ENCODE measurements at regions not wholly inside any gene's neighbourhood (a gene's known extent, or its start where the extent isn't known, plus 50 kb on each side); places are given as distances from the start of the nearest gene placed in this dataset.
"Not testable (repeated sequence)": the region's sequence is repeated elsewhere in the genome, so short reads cannot be mapped to it uniquely, and the experiment has no call there.

DNA sequence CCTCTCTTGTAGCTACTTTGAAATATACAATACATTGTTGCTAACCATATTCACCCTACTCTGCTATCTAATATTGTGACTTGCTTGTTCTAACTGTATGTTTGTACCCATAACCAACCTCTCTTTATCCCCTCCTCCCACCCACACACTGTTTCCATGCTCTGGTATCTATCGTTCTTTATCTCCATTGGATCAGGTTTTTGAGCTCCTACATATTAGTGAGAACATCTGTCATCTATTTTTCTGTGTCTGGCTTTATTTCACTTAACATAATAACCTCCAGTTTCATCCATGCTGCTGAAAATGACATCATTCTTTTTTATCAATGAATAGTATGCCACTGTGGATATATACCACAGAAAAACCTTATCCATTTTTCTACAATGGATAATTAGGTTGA, 1230.1 kb downstream of the PLA2G4A start:
- DNase-seq (no peak), ATAC-seq (no peak)

DNA sequence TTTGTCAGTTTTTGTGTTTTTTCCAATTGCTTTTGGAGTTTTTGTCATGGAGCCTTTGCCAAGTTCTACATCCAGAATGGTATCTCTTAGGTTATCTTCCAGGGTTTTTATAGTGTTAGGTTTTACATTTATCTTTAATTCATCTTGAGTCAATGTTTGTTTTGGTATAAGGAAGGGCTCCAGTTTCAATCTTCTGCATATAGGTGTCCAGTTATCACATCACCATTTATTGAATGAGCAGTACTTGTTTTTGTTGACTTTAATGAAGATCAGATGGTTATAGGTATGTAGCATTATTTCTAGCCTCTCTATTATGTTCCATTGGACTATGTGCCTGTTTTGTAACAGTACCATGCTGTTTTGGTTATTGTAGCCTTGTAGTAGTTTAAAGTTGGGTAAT, 1233.1 kb downstream of the PLA2G4A start:
- DNase-seq (no peak), ATAC-seq (no peak)

DNA sequence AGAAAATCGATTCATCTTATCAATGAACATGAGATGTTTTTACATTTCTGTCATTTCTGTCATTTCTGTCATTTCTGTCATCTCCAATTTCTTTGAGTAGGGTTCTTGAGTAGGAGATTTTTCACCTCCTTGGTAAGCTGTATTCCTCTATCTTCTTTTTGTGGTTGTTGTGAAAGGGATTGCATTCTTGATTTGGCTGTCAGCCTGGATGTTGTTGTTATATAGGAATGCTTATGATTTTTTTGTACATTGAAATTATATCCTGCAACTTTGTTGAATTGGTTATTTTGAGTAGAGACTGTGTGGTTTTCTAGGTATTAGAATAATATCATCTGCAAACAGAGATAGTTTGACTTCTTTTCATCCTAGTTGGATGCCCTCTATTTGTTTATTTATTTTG, 1233.7 kb downstream of the PLA2G4A start:
- DNase-seq (no peak), ATAC-seq (no peak)

DNA sequence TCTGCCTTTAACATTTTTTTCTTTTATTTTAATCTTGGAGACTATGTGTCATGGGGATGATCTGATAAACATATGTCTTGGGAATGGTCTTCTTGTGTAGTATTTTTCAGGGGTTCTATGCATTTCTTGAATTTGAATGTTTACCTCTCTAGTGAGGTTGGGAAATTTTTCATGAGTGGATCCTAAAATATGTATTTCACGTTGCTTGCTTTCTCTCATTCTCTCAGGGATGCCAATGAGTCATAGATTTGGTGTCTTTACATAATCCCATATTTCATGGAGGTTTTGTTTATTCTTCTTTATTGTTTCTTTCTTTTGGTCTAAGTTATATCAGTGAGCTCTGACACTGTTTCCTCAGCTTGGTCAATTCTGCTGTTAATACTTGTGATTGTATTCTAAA, 1237.2 kb downstream of the PLA2G4A start:
- no peak for DNase-seq
- ATAC-seq: no peak

DNA sequence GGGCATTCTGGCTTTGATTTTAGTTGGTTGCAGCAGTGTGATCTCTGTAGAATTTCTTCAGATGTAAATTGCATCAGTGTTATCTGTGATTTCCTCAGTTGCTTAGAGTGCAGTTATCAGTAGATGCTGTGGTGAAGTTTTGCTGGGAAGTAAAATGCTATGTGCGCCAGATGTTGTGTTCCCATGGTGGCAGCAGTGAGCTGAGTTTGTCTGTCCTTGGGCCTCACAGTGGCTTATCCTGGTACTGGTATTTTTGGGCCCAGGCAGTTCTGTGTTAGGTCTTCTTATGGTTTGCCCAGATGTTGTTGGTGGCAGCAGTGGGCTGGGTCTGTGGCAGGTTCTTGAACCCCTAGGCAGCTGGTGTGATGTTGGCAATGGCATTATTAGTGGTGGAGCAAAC, 1242.1 kb downstream of the PLA2G4A start:
- DNase-seq: no peak
- no peak for ATAC-seq

DNA sequence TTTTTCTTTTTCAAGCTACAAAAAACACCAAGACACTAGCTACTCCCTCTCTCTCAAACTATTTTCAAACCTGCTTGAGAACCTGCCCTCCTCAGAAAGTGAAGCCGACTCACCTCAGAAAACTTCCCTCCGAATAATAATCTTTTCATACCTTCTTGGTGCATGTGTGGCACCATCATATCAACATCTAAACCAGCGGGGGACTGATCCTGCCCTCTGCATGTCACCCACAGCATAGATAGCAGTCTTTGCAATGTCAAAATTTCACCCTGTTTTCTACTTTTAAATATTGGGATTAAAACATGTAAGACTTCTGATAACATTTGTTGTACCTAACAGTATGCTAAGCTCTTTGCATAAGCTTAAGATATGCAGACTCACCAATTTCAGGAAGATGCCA, 1260.3 kb downstream of the PLA2G4A start:
- no peak for ATAC-seq

DNA sequence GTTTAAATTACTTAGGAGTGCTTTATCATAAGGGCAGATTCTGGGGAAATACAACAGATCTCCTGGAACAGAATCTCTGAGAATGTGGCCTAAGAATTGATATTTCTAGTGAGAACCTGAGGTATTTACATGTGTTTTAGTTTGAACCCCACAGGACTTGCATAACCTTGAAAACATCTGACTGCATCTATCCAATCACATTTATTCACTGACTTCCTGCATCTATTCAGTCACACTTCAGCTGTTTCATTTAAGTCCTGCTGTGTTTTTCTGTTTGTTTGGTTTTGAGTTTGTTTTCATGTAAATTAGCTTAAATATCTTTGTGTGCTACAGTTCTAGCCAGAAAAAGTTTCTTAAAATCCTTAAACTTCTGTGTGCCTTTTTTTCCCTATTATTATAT, 1260.7 kb downstream of the PLA2G4A start:
- ATAC-seq (no peak), DNase-seq (no peak)

More for the DNA sequence above, 1260.3 kb downstream of the PLA2G4A start:
- no peak for DNase-seq

DNA sequence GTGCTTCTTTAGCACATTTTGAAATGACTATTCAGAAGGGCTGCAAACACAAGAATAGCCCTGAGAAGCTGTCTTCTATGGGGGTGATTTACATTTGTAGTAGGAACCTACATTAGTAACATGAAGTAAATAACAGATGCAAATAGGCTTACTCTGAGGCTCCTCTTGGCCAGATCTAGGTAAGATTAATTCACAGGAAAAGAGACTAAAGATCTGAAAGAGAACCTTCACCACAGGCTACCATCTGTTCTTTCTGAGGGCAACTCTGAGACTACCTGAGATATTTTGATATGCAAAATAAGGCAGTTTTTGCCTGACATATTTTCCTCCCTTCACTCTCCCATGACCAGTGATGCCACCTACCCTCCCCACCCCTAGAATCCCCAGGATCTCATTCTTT, 1267.8 kb downstream of the PLA2G4A start:
- no peak for DNase-seq
- ATAC-seq: no peak

DNA sequence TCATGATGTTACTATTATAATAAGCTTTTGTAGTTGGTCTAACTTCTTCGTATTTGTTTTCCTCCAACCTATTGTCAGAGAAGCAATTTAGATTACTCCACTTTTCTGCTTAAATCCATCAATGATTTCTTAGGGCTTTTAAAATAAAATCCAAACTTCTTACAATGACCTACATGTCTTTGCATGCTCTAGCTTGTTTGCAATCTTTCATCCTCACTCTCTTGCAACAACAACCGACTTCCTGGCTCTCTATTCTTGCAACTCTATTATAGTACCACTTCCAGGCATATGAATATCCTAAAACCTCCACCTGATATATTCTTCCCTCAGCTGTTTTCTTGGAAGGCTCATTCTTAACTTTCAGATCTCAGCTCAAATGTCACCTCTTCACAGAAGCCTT, 1288.7 kb downstream of the PLA2G4A start:
- ATAC-seq (no peak), DNase-seq (no peak)

DNA sequence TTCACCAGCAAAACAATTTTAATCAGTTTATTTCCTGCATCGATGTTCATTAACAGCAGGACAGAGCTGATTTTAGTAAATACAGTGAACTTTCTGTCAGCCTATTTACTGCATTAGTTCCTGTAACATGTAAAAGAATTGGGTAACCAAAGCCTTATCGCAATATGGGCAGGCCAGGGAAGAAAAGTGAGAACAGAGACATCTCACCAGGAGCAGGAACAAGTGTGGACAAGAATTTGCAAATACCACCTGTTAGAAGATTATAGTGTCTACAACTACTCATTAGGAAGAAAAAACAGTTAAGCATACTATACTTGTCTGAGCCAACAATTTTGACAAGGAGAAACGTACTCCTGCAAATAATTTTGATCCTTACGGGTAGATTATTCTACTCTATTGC, 1293.9 kb downstream of the PLA2G4A start:
- no peak for DNase-seq
- no peak for ATAC-seq

DNA sequence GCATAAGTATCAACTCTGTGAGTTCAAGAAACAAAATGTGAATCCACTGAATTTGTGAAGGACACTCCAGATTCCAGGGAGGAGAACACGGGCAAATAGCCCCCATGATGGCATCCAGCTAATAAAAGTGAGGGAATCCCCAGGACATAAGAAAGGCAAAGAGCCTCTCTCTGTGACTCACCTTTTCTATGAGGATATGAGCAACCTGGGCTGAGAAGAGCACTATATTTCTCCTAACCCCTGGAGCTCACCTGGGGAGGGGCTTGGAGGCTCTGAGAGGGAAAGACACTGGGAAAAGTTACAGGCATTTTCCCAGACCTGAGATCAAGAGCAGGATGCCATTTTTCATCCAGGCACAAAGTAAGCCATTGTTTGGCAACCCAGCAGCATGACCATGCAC, 1298.8 kb downstream of the PLA2G4A start:
- ATAC-seq: no peak
- no peak for DNase-seq

DNA sequence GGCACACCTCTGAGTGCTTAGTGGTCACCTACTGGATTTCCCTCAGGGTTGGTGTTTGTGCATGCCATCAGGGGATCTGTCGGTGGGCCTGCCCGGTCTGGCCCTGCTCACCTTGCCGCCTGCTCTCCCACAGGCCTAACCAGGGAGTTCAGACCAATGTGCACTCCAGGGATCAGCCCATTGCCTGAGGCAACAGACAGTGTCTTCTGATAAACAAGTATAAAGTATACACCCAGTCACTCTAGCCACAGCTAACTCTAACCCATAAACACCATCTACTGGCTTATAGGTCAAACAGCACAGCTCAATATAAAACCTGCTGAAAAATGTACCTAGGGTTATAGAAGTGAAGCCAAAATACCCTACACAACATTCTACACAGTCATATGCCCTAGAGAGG, 1300.0 kb downstream of the PLA2G4A start:
- no peak for ATAC-seq
- DNase-seq: no peak

DNA sequence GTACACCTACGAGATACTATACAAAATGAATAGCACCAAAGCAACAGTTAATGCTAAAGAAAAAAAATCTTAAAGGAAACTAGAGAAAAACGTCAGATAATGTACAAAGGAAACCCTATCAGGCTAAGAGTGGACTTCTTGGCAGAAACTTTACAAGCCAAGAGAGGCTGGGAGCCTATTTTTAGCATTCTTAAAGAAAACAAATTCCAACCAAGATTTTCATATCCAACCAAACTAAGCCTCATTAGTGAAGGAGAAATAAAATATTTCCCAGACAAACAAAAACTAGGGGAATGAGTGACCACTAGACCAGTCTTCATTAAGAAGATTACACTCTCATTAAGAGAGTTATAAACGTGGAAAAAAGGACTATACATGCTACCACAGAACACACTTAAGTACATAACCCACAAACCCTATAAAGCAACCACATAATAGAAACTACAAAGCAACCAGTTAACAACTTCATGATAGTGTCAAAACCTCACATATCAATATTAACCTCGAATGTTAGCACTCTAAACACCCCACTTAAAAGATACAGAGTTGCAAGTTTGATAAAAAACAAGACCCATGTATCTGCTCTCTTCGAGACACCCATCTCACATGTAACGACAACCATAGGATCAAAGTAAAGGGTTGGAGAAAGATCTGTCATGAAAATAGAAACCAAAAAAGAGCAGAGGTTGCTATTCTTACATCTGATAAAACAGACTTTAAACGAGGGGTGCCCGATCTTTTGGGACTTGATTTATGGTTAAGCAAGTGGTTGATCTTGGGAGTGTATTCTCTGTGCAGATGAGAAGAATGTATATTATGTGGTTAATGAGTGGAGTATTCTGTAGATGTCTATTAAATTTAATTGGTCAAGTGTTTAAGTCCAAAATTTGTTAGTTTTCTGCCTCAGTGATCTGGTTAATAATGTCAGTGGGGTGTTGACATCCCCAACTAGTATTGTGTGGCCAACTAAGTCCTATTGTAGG, 1301.4 kb downstream of the PLA2G4A start:
- no peak for ATAC-seq
- DNase-seq: no peak

DNA sequence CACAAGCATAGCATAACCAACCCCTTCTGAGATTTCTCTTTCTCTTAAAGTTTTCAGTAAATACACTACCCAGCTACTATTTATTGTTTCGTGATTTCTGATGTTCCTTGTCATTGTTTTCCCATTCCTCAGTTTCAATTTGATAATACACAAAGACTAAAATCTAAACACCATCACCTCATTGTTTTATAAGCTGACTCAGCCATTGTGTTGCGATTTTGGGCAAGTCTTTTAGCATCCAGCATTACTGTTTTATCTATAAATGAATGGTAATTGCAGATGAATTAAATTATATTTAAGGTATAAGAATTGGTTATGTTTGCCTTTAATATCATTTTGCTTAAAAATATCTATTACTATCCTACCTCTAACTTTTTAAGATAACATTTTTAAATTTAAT, 1308.5 kb downstream of the PLA2G4A start:
- DNase-seq (no peak), ATAC-seq (no peak)

DNA sequence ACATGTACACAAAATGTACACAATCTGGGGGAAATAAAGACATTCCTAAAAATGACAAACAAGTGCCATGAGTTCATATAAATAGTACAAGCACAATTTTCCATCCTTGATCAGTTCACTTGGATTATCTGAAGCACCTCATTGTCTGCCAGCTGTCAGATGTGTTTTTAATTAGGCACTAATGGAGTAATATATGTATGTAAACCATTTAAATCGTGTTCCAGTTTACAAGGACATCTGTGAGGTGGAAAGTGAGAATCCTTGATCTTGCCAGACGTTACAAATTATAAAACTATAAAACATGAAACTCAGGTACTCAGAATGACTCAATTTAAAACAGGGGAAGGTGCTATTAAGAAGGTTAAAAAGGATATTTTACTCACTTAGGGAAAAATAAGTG, 1312.2 kb downstream of the PLA2G4A start:
- DNase-seq: no peak
- no peak for ATAC-seq

DNA sequence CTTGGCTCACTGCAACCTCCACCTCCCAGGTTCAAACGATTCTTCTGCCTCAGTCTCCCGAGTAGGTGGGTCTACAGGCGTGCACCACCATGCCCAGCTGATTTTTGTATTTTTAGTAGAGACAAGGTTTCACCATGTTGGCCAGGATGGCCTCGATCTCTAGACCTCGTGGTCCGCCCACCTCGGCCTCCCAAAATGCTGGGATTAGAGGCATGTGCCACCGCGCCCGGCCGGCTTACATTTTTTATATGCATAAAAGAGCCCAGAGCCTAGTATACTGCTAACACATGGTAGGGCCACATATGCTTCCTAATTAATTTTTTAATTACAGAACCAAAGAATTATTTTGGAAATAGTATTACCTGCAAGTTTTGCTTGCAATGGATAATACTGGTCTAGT, 1325.4 kb downstream of the PLA2G4A start:
- DNase-seq (no peak), ATAC-seq (no peak)

DNA sequence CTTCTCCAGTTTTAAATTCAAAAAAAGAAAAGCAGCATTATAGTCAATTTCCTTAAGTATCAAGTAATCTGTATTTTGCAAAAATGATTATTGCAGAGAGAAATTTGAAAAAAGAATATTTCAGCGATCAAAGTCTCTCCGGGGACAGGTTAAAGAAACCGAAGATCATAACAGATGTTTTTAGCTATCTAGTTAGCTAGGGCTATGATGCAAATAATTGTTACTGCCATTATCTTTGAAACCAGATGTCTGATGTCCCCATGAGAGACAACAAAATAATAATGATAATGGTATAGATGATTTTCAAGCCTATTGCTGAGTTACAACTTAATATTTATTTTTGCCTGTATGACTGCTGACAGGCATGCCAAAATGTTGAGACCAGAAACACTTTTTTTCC, 1326.0 kb downstream of the PLA2G4A start:
- DNase-seq (no peak), ATAC-seq (no peak)

DNA sequence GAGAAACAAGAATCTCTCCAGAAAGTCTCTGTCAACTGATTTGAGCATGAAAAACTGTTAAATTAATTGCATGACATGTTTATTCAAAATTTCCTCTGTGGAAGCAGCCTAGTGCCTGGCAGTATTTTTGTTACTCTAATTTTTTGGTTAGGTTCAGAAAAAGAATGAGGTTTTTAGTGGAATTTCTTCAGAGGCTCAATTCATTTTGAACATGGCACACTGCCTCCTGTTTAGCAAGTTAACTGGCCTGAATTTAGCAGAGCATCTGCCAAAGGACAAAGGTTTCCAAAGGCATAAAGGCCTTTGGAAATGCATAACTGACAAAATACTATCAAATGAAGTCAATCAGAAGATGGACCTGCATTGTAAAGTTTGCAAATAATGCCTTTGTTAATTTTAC, 1326.5 kb downstream of the PLA2G4A start:
- no peak for ATAC-seq
- no peak for DNase-seq

DNA sequence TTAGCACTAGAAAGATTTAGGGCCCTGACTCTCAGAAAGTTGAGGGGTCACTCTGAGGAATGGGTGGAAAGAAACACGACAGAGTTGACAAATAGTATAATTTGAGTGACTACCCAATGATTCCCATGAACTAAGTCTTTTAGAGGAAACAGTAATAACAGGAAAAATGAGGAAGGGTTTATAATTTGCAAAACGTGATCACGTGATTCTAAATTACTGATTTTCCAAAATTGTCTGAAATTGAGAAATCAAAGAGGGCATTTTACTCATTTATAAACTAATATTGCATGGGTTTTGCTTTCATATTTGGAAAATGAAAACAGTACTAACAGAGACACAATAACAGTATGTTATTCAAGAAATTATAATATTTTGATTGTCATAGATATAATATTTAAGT, 1335.7 kb downstream of the PLA2G4A start:
- DNase-seq (no peak), ATAC-seq (no peak)

DNA sequence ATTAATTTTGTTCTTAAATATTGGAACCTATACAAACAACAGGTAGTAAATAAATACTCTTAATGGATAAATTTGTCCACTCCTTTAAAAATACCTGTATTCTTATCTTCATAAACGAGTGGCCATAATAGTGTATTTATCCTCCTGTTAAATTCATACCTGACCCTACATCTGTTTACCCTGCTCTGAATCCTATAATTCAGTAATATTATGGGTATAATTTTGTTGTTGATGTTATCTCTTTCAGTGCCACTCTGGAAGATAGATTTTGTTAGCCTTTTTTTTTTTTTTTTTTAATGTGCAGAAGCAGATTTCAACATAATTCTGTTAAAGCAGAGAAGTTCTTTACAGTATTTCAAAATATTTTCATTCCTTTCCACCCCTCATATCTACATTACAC, 1337.9 kb downstream of the PLA2G4A start:
- DNase-seq: no peak
- ATAC-seq: no peak

DNA sequence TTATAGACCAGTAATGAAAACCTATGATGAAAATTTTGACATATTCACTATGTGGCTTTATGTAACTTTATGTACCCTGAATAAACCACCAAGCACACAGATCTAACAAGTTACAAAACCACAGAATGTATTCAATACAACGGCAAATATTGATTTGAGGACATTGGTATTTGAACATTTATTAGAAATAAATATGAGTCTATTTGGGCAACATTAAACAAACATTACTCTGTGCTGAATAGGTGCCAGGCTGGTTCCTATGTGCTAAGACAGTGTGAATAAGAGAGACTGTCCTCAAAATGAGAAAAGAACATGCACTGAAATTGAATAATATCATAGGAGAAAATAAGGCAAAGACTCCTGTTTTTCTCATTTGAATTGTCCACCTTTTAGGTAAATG, 1341.2 kb downstream of the PLA2G4A start:
- no peak for ATAC-seq
- DNase-seq: no peak

DNA sequence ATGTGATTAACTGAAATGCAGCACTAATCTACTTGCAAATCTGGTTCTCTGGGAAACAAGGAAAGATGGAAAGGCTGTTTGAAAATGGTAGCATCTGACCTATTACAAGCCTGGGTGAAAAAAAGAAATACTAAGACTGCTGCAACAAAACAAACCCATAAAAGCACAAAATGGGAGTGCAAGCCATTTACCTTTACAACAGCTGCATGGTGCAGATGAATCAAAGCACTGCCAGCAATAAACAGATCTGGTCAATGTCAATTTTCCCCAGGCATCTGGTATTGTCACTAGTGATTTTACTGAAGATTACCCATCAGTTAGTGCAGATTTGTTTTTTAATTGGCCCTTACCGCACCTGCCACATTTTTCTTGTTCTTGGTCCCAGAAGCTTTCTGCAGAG, 1341.7 kb downstream of the PLA2G4A start:
- no peak for ATAC-seq
- no peak for DNase-seq

DNA sequence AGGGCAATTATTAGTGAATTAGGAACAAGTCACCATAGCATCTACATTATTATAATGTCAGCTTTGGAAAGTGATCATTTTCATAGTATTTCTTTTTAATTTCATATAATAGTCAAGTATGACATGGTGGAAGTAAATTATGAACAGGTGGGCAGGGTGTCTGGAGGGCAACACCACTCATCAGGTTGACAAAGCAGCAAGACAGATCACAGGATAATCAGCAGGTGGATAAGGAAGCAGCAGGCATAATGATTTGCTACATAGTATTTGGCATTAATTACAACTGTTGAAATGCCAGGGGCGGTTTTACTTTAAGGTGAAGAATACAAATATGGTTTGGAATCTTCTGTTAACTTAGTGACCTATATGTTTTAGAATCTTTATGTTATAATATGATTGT, 1342.2 kb downstream of the PLA2G4A start:
- ATAC-seq: no peak
- DNase-seq: no peak

DNA sequence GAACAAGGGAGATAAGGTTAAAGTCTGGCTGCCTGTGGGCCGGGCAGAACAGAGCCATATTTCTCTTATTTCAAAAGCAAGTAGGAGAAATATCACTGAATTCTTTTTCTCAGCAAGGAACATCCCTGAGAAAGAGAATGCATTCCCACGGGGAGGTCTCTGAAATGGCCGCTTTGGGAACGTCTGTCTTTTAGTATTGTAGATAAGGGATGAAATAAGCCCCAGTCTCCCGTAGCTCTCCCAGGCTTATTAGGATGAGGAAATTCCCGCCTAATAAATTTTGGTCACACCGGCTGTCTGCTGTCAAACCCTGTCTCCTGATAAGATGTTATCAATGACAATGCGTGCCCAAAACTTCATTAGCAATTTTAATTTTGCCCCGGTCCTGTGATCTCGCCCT, 1353.3 kb downstream of the PLA2G4A start:
- not testable (repeated sequence) for ATAC-seq, DNase-seq
